ENCODE measurements at regions not wholly inside any gene's neighbourhood (a gene's known extent, or its start where the extent isn't known, plus 50 kb on each side); places are given as distances from the start of the nearest gene placed in this dataset.

GRCh38 chrX:22406201-22406737, 133.6 kb downstream of the CBLL2 start:
- H3K4me2 ChIP-seq: no peak overlapping the region
- peaks cover 0 to 43% (median 26%) of the 10 kb centered on the region in 11 experiments; a peak in 18 of 22 replicates for H3K9me3 ChIP-seq (replicated peaks in 1 of 11)
- H4K20me1 ChIP-seq: no peaks in the 10 kb centered on the region
- TF ChIP-seq Cebpa-rat (IDR thresholded peaks at IDR 0.05): no peak
- no peaks in the 10 kb centered on the region for H3K36me3 ChIP-seq
- peaks cover 0 to 30% (median 5%) of the 10 kb centered on the region in 10 experiments; a peak in 12 of 20 replicates for H3K4me1 ChIP-seq
- H3K27ac ChIP-seq: no peak overlapping the region
- H3K4me3 ChIP-seq: no peak overlapping the region
- no peak overlapping the region for H3K9ac ChIP-seq
- H3K27me3 ChIP-seq: no peaks in the 10 kb centered on the region

- no peaks in the 10 kb centered on the region for H3K36me3 ChIP-seq
- no peak overlapping the region for H3K4me3 ChIP-seq
- peaks cover 0 to 4% (median 1%) of the 10 kb centered on the region in 10 experiments; a peak in 9 of 20 replicates for H3K4me1 ChIP-seq
- H4K20me1 ChIP-seq: no peaks in the 10 kb centered on the region
- no peak overlapping the region for H3K9ac ChIP-seq
- H3K9me3 ChIP-seq (replicated peaks in 1 of 11): peaks cover 0 to 20% (median 7%) of the 10 kb centered on the region in 11 experiments; a peak in 9 of 22 replicates
- no peak overlapping the region for H3K27ac ChIP-seq
- no peaks in the 10 kb centered on the region for H3K27me3 ChIP-seq
- no peak overlapping the region for H3K4me2 ChIP-seq
- TF ChIP-seq Cebpa-rat (IDR thresholded peaks at IDR 0.05): no peak
These were observed 136.7 kb downstream of the CBLL2 start for GRCh38 chrX:22409418-22409817.

DNA sequence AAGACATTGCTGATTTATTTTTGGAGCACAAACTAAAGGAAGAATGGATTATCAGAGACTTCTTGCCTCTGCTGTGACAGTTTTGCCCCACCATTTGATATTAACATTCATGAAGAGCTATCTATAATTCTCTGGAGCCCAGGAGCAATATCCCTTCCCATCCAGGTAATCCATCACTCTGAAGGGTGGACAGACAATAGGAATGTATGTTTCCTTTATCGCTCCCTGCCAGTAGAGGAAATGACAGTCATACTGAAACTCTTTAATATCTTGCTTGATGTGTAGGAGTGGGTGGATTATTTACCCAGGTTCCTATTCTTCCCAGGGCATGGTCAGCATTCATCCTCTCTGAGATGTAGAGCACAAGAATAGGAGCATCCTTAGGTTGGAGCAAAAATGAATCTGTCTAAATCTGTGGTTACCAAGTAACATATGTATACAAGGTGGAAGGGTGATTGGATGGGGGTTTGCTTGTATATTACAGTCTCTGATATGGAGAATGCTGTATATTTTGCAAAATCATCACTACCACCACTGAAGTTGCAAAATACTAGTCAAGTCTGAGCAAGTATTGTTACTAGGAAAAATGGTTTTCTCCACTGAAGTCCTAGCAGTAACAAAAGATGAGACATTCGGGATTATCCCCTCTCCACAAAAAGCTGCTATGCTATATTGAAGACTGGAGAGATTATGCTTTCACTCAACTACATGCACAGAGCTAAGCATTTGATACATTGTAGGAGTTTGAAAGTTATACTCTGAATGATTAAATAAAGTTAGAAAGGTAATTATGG, 151.6 kb downstream of the CBLL2 start:
- no peak overlapping the region for H3K27ac ChIP-seq
- H3K27me3 ChIP-seq: no peaks in the 10 kb centered on the region
- no peak overlapping the region for H3K4me3 ChIP-seq
- H3K36me3 ChIP-seq: no peaks in the 10 kb centered on the region
- H3K9ac ChIP-seq: no peak overlapping the region
- no peaks in the 10 kb centered on the region for H4K20me1 ChIP-seq
- no peak for TF ChIP-seq Cebpa-rat (IDR thresholded peaks at IDR 0.05)
- H3K4me1 ChIP-seq: no peaks in the 10 kb centered on the region
- no peak overlapping the region for H3K4me2 ChIP-seq
- H3K9me3 ChIP-seq (replicated peaks in 1 of 11): peaks cover 0 to 16% (median 7%) of the 10 kb centered on the region in 11 experiments; a peak in 9 of 22 replicates

DNA sequence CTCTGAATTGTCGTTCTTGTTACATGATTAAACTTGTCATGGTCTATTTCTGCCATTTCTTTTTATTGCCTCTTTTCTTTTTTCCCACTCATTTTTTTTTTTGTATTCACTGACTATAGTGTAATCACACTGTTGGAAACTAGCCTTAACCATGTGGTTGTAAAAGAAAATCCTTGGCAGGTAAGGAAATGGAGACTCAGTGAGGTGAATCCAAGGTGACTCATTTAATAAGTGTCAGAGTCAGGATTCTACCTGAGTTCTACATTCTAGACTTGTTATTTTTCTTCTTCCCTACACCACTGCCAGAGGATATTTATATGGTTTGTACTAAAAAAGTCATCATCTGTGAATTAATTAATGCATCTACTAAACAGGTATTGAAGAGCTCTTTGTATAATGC, 152.2 kb downstream of the CBLL2 start:
- H3K4me3 ChIP-seq: no peak overlapping the region
- H3K4me1 ChIP-seq: no peaks in the 10 kb centered on the region
- TF ChIP-seq Cebpa-rat (IDR thresholded peaks at IDR 0.05): no peak
- H3K4me2 ChIP-seq: no peak overlapping the region
- no peaks in the 10 kb centered on the region for H4K20me1 ChIP-seq
- peaks cover 0 to 16% (median 7%) of the 10 kb centered on the region in 11 experiments; a peak in 9 of 22 replicates for H3K9me3 ChIP-seq (replicated peaks in 1 of 11)
- no peak overlapping the region for H3K27ac ChIP-seq
- H3K36me3 ChIP-seq: no peaks in the 10 kb centered on the region
- no peaks in the 10 kb centered on the region for H3K27me3 ChIP-seq
- no peak overlapping the region for H3K9ac ChIP-seq

DNA sequence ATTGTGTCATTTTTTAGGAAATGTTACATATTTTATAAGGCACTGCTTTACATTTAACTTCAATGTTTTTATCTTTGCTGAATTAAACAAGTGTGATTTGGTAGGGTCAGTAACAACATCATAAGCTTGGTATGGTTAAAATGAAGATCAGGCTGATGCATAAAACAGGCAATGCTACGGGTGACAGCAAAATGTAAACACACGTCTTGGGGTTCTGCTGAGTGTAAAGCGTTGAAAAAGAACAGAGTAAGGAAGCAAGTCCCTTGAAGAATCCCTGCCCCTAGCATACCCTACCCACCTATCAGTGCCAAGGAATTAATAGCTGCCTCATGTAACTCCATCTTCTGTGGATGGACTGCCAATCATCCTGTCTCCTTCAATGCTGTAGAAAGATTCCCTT, 157.0 kb downstream of the CBLL2 start:
- Histone ChIP-seq H3K9me3 (replicated peaks in 1 of 11) (peaks cover 5 to 45% (median 32%) of the 10 kb centered on the region in 11 experiments; a peak in 21 of 22 replicates), H3K4me2 (no peak overlapping the region), H3K4me1 (no peaks in the 10 kb centered on the region), H3K27me3 (no peaks in the 10 kb centered on the region), H3K36me3 (no peaks in the 10 kb centered on the region), H3K27ac (no peak overlapping the region), H4K20me1 (no peaks in the 10 kb centered on the region), H3K9ac (no peak overlapping the region), H3K4me3 (no peak overlapping the region)
- no peak for TF ChIP-seq Cebpa-rat (IDR thresholded peaks at IDR 0.05)

GRCh38 chrX:22430701-22431100, 158.0 kb downstream of the CBLL2 start:
- no peak overlapping the region for H3K4me2 ChIP-seq
- no peaks in the 10 kb centered on the region for H3K27me3 ChIP-seq
- no peak for TF ChIP-seq Cebpa-rat (IDR thresholded peaks at IDR 0.05)
- H3K27ac ChIP-seq: no peak overlapping the region
- H3K36me3 ChIP-seq: no peaks in the 10 kb centered on the region
- H3K9ac ChIP-seq: no peak overlapping the region
- no peaks in the 10 kb centered on the region for H4K20me1 ChIP-seq
- H3K9me3 ChIP-seq (replicated peaks in 1 of 11): peaks cover 5 to 54% (median 38%) of the 10 kb centered on the region in 11 experiments
- H3K4me3 ChIP-seq: no peak overlapping the region
- H3K4me1 ChIP-seq: no peaks in the 10 kb centered on the region

DNA sequence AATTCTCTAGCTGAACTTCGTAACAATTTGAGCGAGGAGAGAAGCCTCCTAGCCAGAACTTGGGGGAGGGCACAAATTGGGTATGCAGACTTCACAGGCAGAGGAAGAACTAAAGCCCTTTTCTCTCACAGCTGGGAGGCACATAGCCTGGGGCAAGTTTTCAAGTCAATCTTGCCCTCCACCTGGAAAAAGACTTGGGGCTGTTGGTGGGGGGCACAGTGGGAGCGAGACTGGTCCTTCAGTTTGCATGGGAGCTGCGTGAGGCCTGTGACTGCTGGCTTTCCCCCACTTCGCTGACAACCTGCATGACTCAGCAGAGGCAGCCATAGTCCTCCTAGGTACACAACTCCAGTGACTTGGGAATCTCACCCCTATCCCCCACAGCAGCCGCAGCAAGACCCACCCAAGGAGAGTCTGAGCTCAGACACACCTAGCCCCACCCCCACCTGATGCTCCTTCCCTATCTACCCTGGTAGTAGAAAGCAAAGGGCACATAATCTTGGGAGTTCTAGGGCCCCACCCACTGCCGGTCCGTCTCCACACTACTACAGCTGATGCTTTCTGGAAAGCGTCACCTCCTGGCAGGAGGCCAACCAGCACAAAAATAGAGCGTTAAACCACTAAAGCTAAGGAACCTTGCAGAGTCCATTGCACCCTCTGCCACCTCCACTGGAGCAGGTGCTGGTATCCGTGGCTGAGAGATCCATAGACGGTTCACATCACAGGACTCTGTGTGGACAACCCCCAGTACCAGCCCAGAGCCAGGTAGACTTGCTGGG, 160.8 kb downstream of the CBLL2 start:
- Histone ChIP-seq H3K4me1 (no peaks in the 10 kb centered on the region), H3K4me3 (no peak overlapping the region), H4K20me1 (no peaks in the 10 kb centered on the region), H3K27me3 (no peaks in the 10 kb centered on the region), H3K9me3 (replicated peaks in 1 of 11) (peaks cover 5 to 53% (median 32%) of the 10 kb centered on the region in 11 experiments), H3K9ac (no peak overlapping the region), H3K27ac (no peak overlapping the region), H3K36me3 (no peaks in the 10 kb centered on the region), H3K4me2 (no peak overlapping the region)
- no peak for TF ChIP-seq Cebpa-rat (IDR thresholded peaks at IDR 0.05)

- Histone ChIP-seq H3K4me3 (no peak overlapping the region), H3K4me1 (peaks cover 0 to 10% (median 0%) of the 10 kb centered on the region in 10 experiments; a peak in 6 of 20 replicates), H4K20me1 (no peaks in the 10 kb centered on the region), H3K9ac (no peak overlapping the region), H3K9me3 (replicated peaks in 1 of 11) (peaks cover 5 to 26% (median 11%) of the 10 kb centered on the region in 11 experiments; a peak in 13 of 22 replicates), H3K4me2 (no peak overlapping the region), H3K36me3 (no peaks in the 10 kb centered on the region), H3K27ac (no peak overlapping the region), H3K27me3 (no peaks in the 10 kb centered on the region)
- TF ChIP-seq Cebpa-rat (IDR thresholded peaks at IDR 0.05): no peak
These were observed 173.2 kb downstream of the CBLL2 start for GRCh38 chrX:22445880-22446279.

GRCh38 chrX:22462959-22463358, 190.2 kb downstream of the CBLL2 start:
- H3K27ac ChIP-seq: no peak overlapping the region
- TF ChIP-seq Cebpa-rat (IDR thresholded peaks at IDR 0.05): no peak
- H3K9me3 ChIP-seq (replicated peaks in 1 of 11): peaks cover 0 to 66% (median 32%) of the 10 kb centered on the region in 11 experiments; a peak in 17 of 22 replicates
- H3K4me2 ChIP-seq: no peak overlapping the region
- H3K4me3 ChIP-seq: no peak overlapping the region
- no peak overlapping the region for H3K9ac ChIP-seq
- no peaks in the 10 kb centered on the region for H4K20me1 ChIP-seq
- H3K27me3 ChIP-seq: no peaks in the 10 kb centered on the region
- no peaks in the 10 kb centered on the region for H3K36me3 ChIP-seq
- H3K4me1 ChIP-seq: peaks cover 9 to 15% (median 10%) of the 10 kb centered on the region in 10 experiments; a peak in 19 of 20 replicates
